ENCODE measurements at regions not wholly inside any gene's neighbourhood (a gene's known extent, or its start where the extent isn't known, plus 50 kb on each side); places are given as distances from the start of the nearest gene placed in this dataset.

DNA sequence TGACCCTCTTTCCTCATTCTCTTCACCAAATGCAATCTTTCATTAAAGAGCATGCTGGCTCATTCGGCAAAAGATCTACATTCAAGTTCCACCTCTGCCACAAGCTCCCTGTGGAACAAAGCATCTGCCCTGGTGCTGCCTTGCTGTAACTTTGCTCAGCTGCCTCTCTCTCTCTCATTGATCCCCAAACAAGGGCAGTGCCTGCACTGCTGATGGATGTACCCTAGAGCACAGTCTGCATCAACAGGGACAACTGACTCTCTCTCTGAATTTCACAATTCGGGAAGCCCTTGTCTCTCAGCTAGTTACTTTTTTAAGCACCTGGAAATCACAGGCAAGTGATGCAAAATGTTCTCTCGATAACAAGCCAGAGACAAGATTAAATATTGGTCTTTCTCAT, 174.0 kb upstream of the DIO2 start:
- intact Hi-C loops (cut with micrococcal nuclease) = no loop called here

DNA sequence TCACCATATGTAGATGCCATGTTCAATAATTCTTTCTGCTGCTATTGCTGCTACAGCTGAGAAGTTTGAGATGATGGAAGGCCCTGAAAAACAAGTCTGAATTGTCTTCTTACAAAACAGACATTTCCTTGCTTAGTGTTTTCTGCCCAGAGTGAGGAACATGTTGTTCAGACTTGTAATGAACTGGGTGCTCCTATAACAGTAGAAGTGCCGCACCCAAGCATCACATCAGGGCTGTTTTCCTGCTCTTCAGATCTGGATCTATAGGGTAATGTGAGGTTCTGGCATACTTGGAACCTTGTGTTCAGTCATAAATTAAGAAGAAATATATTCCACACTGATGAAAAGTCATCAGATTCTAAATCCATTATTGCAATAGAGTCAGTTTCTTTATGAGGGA, 171.9 kb upstream of the DIO2 start:
- dilution Hi-C loops (cut with MboI; ENCODE audit: extremely low pct_ligation_motif_present, low sequenced_read_pairs) = no loop called here
- no peak overlapping the region for H2AFZ ChIP-seq (ENCODE audit: low read depth, low read length)
- TF ChIP-seq, protein P1, sequence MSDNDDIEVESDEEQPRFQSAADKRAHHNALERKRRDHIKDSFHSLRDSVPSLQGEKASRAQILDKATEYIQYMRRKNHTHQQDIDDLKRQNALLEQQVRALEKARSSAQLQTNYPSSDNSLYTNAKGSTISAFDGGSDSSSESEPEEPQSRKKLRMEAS (IDR thresholded peaks at IDR 0.05; ENCODE audit: insufficient read depth, insufficient read length) = no peak
- TF ChIP-seq POLR2A (IDR thresholded peaks at IDR 0.05; ENCODE audit: low read depth, low read length) (no peak), JUN (IDR thresholded peaks at IDR 0.05; ENCODE audit: borderline replicate concordance, insufficient read depth, insufficient read length, low read depth) (no peak), MYC (IDR thresholded peaks at IDR 0.05; ENCODE audit: low read depth, low read length) (no peak), CTCF (IDR thresholded peaks at IDR 0.05; ENCODE audit: extremely low read depth in 1 of 2, insufficient read depth in 1 of 2, low read depth in 1 of 2, low read length in 2 of 2) (no peak), GATA2 (IDR thresholded peaks at IDR 0.05; ENCODE audit: insufficient read depth, insufficient read length, low read depth, low read length) (no peak), POLR2AphosphoS5 (IDR thresholded peaks at IDR 0.05; ENCODE audit: insufficient read depth, low read depth, low read length) (no peak), FOS (IDR thresholded peaks at IDR 0.05; ENCODE audit: borderline replicate concordance, insufficient read depth, low read length) (no peak), EZH2 (IDR thresholded peaks at IDR 0.05; ENCODE audit: borderline replicate concordance, low read depth, low read length, severe bottlenecking) (no peak)
- H3K27me3 ChIP-seq (ENCODE audit: control insufficient read depth in 2 of 2, insufficient read depth in 2 of 2, low read length in 2 of 2) = no peaks in the 10 kb centered on the region
- intact Hi-C loops (cut with micrococcal nuclease) = no loop called here
- no peak overlapping the region for H3K4me2 ChIP-seq (ENCODE audit: insufficient read depth, low read length)
- H4K20me1 ChIP-seq (replicated peaks; ENCODE audit: control insufficient read depth, extremely low read depth, insufficient read depth, low read length) = no peaks in the 10 kb centered on the region
- no TSS peak for BruUV-seq (replicated peaks)
- H3K27ac ChIP-seq (ENCODE audit: insufficient read depth, low read depth, low read length) = no peak overlapping the region
- no peak overlapping the region for H3K9ac ChIP-seq (replicated peaks; ENCODE audit: extremely low read depth, insufficient read depth, low read length)
- CTCF ChIA-PET = no interaction called here
- H3K4me1 ChIP-seq (ENCODE audit: control insufficient read depth, extremely low read depth, insufficient read depth, low read length) = no peaks in the 10 kb centered on the region
- H3K9me3 ChIP-seq (replicated peaks; ENCODE audit: control insufficient read depth, insufficient read depth, low read length) = no peaks in the 10 kb centered on the region
- no peaks in the 10 kb centered on the region for H3K36me3 ChIP-seq (ENCODE audit: control insufficient read depth in 2 of 2, extremely low read depth in 1 of 2, insufficient read depth in 2 of 2, low read length in 2 of 2)
- no peak overlapping the region for H3K4me3 ChIP-seq (replicated peaks in 1 of 3; ENCODE audit: insufficient read depth in 1 of 3, low read depth in 1 of 3, low read length in 3 of 3)
- DNase-seq (ENCODE audit: low read depth, low spot score) (no peak), FAIRE-seq (no peak)
- POLR2A ChIA-PET = no interaction called here
- no peaks in the 10 kb centered on the region for H3K79me2 ChIP-seq (ENCODE audit: control insufficient read depth, insufficient read depth, low read length)
- no peaks in the 10 kb centered on the region for H3K9me1 ChIP-seq (replicated peaks; ENCODE audit: control insufficient read depth, extremely low read depth, insufficient read depth, low read length)

More for the DNA sequence above, 174.0 kb upstream of the DIO2 start:
- no peaks in the 10 kb centered on the region for H4K20me1 ChIP-seq (replicated peaks; ENCODE audit: control insufficient read depth, extremely low read depth, insufficient read depth, low read length)
- H3K27me3 ChIP-seq (ENCODE audit: control insufficient read depth in 2 of 2, insufficient read depth in 2 of 2, low read length in 2 of 2) = no peaks in the 10 kb centered on the region
- no peaks in the 10 kb centered on the region for H3K79me2 ChIP-seq (ENCODE audit: control insufficient read depth, insufficient read depth, low read length)
- H2AFZ ChIP-seq (ENCODE audit: low read depth, low read length) = no peak overlapping the region
- no peaks in the 10 kb centered on the region for H3K4me1 ChIP-seq (ENCODE audit: control insufficient read depth, extremely low read depth, insufficient read depth, low read length)
- BruUV-seq (replicated peaks) = no TSS peak
- H3K9me3 ChIP-seq (replicated peaks; ENCODE audit: control insufficient read depth, insufficient read depth, low read length) = no peaks in the 10 kb centered on the region
- ChIA-PET CTCF (no interaction called here), POLR2A (no interaction called here)
- DNase-seq (ENCODE audit: low read depth, low spot score) = no peak
- H3K4me3 ChIP-seq (replicated peaks in 1 of 3; ENCODE audit: insufficient read depth in 1 of 3, low read depth in 1 of 3, low read length in 3 of 3) = no peak overlapping the region
- no peak for FAIRE-seq
- H3K27ac ChIP-seq (ENCODE audit: insufficient read depth, low read depth, low read length) = no peak overlapping the region
- TF ChIP-seq JUN (IDR thresholded peaks at IDR 0.05; ENCODE audit: borderline replicate concordance, insufficient read depth, insufficient read length, low read depth) (no peak), POLR2A (IDR thresholded peaks at IDR 0.05; ENCODE audit: low read depth, low read length) (no peak), EZH2 (IDR thresholded peaks at IDR 0.05; ENCODE audit: borderline replicate concordance, low read depth, low read length, severe bottlenecking) (no peak)
- H3K36me3 ChIP-seq (ENCODE audit: control insufficient read depth in 2 of 2, extremely low read depth in 1 of 2, insufficient read depth in 2 of 2, low read length in 2 of 2) = no peaks in the 10 kb centered on the region
- no peak overlapping the region for H3K4me2 ChIP-seq (ENCODE audit: insufficient read depth, low read length)
- dilution Hi-C loops (cut with MboI; ENCODE audit: extremely low pct_ligation_motif_present, low sequenced_read_pairs) = no loop called here
- H3K9ac ChIP-seq (replicated peaks; ENCODE audit: extremely low read depth, insufficient read depth, low read length) = no peak overlapping the region
- H3K9me1 ChIP-seq (replicated peaks; ENCODE audit: control insufficient read depth, extremely low read depth, insufficient read depth, low read length) = no peaks in the 10 kb centered on the region

All from endothelial cell of umbilical vein (primary cell).